Daoy (cell line): ENCODE measurements at regions not wholly inside any gene's neighbourhood (a gene's known extent, or its start where the extent isn't known, plus 50 kb on each side); places are given as distances from the start of the nearest gene placed in this dataset.
A peak's percentile ranks its signal among the peaks of the same experiment; 100 is the strongest.

ENCODE experiments used
- DNase-seq: peaks from one replicate; pipeline ENCODE4 v3.0.0-alpha.2; 2015; ENCODE audit warnings: low read depth

GRCh38 chr3:99211309-99211708 is 309.8 kb upstream of the DCBLD2 start:
- DNase-seq = no peak

GRCh38 chr3:99199021-99199420 is 297.5 kb upstream of the DCBLD2 start:
- no peak for DNase-seq

- no peak for DNase-seq
Measured at GRCh38 chr3:99191186-99191585, 289.7 kb upstream of the DCBLD2 start.

GRCh38 chr3:99188936-99189335 is 287.4 kb upstream of the DCBLD2 start:
- DNase-seq = no peak

GRCh38 chr3:99186016-99186415 is 284.5 kb upstream of the DCBLD2 start:
- DNase-seq = no peak

GRCh38 chr3:99176169-99176964 is 274.9 kb upstream of the DCBLD2 start:
- DNase-seq = no peak

- DNase-seq = no peak
Measured at GRCh38 chr3:99175276-99175812, 273.8 kb upstream of the DCBLD2 start.

GRCh38 chr3:99172736-99173657 is 271.5 kb upstream of the DCBLD2 start:
- peak; percentile 72 for DNase-seq

- DNase-seq = no peak
Measured at GRCh38 chr3:99171800-99172199, 270.3 kb upstream of the DCBLD2 start.

GRCh38 chr3:99170867-99171517 is 269.5 kb upstream of the DCBLD2 start:
- no peak for DNase-seq

- DNase-seq = no peak
Measured at GRCh38 chr3:99167071-99167470, 265.6 kb upstream of the DCBLD2 start.

GRCh38 chr3:99163314-99163713 is 261.8 kb upstream of the DCBLD2 start:
- no peak for DNase-seq

GRCh38 chr3:99159220-99159762 is 257.8 kb upstream of the DCBLD2 start:
- DNase-seq = no peak

GRCh38 chr3:99145031-99145430 is 243.5 kb upstream of the DCBLD2 start:
- DNase-seq = no peak

GRCh38 chr3:99143493-99143892 is 242.0 kb upstream of the DCBLD2 start:
- DNase-seq = no peak

- DNase-seq = no peak
Measured at GRCh38 chr3:99134986-99135385, 233.5 kb upstream of the DCBLD2 start.

GRCh38 chr3:99131876-99132275 is 230.4 kb upstream of the DCBLD2 start:
- peak; percentile 26 for DNase-seq

GRCh38 chr3:99128725-99129505 is 227.4 kb upstream of the DCBLD2 start:
- peak; percentile 92 for DNase-seq

GRCh38 chr3:99128235-99128634 is 226.7 kb upstream of the DCBLD2 start:
- DNase-seq = no peak

- DNase-seq = no peak
Measured at GRCh38 chr3:99126316-99126715, 224.8 kb upstream of the DCBLD2 start.

- no peak for DNase-seq
Measured at GRCh38 chr3:99119385-99119784, 217.9 kb upstream of the DCBLD2 start.
